Activated CD4-positive, alpha-beta T cell treated with anti-CD3 and anti-CD28 coated beads, Interleukin-2, amount 50 U/mL, for 48 hours (primary cell): ENCODE measurements at regions not wholly inside any gene's neighbourhood (a gene's known extent, or its start where the extent isn't known, plus 50 kb on each side); places are given as distances from the start of the nearest gene placed in this dataset.
A peak's percentile ranks its signal among the peaks of the same experiment; 100 is the strongest.

Experiments
- DNase-seq, 2 experiments: peaks; one replicate each; pipeline ENCODE4 v3.0.0-alpha.2; 2020

DNA sequence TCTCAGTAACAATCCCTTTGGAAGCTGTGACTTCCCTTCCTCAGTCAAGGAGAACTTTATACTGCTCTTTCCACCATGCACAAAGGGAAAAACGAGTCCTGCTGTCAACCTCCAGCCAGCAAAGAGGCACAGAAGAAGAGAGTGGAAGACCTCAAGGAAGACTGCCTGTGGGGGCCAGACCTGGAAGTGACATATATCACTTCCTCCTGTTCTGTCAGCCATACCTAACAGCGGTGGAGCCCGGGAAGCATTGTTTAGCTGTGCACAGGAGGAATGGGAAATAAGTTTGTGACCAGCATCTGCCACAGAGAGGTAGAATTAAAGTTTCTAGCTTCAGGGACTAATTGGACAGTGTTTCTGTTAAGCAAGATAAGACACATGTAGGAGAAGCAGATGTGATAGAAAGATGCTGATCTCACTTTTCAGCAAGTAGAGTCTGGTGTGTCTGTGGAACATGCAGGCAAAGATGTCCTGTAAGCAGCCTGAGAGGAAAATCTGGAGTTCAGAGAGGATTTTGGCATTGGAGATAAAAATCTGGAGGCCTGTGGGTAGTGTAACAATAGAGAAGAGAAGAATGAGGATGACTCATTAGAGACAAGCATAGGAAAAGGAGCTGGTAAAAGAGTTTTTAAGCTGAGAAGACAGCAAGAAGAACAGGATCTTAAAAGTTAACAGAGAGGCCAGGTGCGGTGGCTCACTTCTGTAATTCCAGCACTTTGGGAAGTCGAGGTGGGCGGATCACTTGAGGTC lies 141.6 kb upstream of the CPSF6 start:
- no peak for DNase-seq

DNA sequence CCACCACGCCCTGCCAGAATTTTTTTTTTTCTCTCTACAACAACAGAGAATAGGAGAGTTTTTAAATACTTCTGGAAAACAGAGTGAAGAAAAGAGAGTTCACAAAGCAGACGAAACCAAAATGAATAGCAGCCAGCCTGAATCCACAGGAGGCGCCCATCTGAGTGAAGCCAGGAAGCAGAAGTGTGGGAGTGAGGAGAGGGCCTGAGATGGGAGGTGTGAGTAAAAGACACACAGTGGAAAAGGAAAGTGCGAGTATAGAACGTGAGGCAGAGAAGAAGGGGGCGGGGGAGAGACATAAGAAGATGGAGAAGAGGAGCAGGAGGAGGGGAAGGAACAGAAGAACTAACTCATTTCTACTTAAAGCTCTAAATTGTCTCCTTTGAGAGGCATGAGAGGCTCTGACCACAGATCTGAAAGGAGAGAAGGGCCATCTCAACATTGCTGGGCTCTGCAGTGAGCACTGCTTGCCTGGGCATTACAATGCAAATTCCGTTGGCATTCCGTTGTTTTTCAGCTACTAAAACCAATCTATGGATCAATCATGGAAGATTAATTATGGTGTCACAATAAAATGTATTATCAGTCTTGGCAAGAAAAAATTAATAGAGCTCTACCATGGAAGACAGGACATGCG lies 140.1 kb upstream of the CPSF6 start:
- DNase-seq = peak; percentile 2 to 9

DNA sequence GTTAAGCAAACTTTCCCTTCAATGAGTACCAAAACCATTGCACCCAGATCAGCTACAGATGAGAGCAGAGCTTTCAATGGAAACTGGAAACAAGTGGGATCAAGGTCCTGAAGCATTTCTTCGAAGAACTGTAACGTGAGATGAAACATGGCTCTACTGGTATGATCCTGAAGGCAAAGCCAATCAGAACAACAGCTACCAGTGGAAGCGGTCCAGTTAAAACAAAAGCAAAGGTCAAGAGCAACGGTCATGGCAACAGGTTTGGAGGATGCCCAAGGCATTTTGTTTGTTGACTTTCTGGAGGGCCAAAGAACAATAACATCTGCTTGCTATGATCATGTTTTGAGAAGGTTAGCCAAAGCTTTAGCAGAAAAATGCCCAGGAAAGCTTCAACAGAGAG lies 137.9 kb upstream of the CPSF6 start:
- DNase-seq = no peak

DNA sequence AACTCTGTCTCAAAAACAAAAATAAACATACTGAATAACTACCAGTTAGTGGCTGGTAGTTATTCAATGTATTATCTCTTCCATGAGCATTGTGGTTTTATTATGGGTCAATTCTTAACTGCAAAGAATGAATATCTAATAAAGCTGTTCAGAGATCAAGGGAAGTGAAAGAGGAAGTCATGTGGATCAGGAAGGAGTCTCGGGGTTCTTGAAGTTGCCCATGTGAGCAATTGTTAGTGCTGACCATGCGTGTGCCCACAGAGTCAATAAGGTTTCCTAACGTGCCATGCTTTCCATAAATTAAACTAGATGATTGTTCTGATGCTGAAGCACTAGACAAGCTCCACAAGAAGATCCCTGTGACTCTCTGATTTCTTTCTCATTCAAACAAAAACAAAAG lies 136.5 kb upstream of the CPSF6 start:
- no peak for DNase-seq

DNA sequence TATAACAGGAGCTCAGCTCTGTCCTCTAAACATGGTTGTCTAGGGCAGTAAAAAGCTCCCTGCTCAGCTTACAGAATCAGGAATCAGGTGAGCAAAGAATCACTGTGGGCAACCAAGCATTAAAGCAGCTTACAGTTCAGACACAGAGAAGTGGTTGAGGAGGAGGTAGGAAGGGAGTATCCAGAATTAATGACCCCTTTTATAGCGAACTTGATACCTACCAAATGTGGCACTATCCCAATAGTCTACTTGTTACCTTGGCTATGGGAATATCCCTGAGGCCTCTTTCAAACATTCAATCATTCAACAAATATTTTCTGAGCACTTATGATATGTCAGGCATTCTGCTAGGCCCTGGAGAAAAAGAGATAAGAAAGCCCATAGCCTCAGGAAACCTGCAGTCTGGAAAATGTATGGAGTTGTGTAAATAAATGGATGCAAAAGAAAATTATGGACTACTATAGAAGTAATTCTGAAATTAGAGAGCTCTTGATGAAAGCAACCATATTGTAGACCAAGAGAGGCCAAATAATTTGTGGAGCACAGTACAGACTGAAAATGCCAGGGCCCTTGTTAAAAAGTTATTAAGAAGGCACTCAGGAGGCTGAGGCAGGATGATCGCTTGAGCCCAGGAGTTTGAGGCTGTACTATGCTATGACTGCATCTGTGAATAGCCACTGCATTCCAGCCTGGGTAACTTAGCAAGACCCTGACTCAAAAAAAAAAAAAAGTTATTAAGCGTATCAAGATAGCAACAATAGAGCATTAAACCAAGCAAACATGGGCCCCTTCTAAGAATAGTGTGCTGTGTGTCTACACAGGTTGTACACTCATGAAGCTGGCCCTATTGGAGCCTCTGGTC lies 134.0 kb upstream of the CPSF6 start:
- no peak for DNase-seq

DNA sequence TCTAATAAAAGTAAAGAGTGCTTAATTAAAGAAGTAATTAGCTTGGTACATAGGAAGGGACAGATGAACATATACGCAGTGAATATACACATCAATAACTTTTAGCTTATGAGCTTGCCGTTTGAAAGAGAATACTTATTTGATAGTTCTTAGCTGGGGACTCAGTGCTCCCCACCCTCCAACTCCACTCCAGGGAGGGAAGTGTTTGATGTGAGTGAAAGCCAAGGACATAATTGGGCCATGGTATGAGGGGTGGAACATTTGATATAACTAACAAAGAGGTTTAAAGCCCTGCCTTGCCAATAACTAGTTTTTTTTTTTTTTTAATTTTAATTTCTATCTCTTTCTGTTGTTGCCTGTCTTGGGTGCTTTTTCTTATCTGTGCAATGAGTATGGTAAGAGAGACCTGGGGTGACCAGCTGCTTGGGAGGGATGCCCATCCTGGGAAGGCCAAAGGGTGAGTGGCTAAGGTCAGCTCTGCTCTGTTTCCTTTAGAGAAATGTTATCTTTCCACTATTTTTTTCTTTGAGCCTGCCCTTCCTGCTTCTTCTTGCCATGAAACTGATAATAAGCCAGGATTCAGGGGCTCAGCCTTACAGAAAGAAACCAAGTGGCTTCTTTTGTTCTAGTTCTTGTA lies 132.8 kb upstream of the CPSF6 start:
- no peak for DNase-seq

DNA sequence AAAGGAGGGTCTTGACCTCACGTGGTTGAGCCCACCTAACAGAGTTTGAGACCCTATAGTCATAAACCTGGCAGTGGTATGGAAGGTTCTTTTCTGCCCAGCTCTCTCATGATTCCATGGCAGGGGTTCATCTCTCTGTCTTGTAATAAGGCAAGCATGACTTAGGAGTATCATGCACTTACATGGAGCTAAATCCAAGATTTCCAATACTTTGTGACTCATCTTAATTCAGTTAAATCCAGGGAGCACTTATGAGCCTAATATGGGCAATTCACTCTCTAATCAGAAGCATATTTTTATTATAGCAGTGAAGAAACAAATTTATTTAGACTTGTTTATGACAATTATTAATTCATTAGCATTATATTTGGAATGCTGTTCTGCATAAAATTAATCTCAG lies 131.8 kb upstream of the CPSF6 start:
- DNase-seq = no peak

DNA sequence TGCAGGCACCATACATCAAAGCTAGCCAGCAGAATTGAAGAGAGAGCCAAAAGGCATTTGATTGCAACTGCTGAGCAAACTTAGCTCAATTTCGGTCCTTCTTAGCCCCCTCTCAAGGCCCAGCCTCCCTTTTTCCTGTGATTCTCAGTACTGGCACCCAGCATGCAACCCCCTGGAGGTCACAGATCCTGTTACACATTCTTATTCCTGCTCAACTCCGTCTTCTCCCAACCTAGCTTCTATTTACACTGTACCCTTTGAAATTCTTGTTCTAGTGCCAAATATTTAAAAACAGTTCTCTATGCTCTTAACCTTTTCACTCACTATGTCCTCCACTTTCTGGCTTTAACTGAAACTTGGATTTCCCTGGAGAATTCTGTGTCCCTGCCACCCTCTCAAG lies 131.3 kb upstream of the CPSF6 start:
- DNase-seq = no peak

DNA sequence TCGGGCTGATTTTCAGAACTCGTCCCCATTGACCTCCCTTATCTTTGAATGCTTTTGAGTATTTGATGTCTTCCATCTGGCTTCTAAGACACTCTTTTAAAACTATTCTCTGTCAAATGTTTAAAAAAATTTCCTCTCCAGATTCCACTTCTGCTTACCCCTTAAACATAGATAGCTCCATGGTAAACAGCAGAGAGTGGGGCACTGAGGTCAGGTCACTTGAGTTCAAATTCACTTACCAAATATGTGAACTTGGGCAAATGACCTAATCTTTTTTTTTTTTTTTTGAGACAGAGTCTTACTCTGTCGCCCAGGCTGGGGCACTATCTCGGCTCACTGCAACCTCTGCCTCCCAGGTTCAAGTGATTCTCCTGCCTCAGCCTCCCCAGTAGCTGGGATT lies 126.8 kb upstream of the CPSF6 start:
- no peak for DNase-seq

DNA sequence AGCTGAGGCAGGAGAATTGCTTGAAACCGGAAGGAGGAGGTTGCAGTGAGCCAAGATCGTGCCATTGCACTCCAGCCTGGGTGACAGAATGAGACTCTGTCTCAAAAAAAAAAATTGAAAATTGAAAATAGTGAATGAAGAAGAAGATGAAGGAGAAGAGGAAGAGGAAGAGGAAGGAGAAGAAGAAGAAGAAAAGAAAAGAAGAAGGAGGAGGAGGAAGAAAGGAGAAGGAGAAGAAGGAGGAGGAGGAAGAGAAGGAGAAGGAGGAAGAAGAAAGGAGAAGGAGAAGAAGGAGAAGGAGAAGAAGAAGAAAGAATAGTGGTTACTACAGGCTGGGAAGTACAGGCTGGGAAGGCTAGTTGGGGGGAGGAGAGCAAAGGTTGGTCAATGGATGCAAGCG lies 124.3 kb upstream of the CPSF6 start:
- DNase-seq = no peak

DNA sequence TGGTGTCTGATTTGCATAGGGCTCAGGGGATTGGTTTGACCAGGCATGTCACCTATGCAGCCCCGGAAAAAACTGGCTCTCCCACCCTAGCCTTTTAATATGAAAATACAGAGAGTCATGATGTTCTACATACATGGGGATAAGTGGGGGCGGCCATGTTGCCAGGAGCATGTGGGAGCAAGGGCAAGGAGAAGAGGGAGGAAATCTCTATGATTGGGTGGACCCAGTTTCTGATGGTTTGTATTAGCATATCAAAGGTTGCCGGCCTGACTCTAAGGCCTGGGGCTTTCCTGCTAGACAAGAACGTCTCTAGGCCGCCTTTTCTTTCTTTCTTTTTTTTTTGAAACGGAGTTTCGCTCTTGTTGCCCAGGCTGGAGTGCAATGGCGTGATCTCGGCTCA lies 123.4 kb upstream of the CPSF6 start:
- DNase-seq = no peak

DNA sequence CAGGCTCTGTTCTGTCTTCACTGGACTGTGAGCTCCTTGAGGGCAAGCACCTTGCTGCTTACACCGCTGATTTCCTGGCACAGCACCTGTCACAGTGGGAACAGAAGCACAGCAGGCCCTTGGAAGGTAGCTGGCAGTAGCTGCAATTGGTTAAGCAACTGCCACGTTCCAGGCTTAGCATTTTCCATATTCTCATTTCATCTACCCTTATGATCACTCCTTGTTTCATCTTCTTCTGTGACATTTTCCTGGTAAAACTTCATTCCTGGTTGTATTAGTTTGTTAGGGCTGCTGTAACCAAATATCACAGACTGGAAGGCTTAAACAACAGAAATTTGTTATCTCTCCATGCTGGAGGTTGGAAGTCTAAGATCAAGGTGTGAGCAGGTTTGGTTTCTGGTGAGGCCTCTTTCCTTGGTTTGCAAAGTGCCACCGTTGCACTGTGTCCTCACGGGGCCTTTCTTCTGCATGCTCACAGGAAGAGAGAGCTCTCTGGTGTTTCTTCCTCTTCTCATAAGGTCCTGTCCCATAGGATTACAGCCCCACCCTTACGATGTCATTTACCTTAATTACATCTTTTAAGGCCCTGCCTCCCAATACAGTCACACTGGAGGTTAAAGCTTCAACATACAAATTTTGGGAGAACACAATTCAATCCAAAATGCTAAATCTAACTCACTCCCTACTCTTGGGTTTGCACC lies 121.7 kb upstream of the CPSF6 start:
- no peak for DNase-seq

DNA sequence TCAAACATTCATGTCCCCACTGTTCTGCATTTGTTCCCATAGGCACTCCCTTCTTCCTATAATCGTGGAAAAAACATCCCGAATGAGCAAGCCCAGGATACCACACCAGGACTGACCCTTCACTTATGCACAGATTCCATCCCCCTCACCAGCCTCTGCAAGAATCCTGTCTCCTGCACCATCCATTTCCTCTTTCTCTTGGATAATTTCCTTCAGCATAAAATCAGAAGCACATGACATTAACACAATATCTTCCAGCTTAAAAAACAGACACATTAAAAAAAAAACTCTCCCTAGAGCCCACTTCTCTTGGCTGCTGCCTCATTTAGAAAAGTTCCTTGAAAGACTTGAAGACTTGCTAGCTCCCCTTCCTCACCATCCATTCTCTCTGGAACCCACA lies 120.9 kb upstream of the CPSF6 start:
- no peak for DNase-seq

DNA sequence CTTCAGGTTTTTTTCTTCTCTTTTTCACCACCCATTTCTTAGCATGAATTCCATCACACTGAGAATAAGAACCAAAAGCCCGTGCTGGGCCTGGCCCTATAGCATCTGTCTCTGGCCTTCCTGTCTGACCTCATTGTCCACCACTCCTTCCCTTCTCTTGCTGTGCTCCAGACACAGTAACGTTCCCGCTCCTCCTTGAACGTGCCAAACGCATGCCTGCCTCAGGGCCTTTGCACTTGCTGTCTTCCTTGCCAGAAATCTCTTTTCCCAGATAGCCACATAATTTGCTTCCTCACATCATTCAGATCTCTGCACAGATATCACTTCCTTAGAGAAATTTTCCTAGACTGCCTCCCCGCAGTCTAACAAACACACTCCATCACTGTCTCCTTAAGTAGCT lies 119.6 kb upstream of the CPSF6 start:
- no peak for DNase-seq

DNA sequence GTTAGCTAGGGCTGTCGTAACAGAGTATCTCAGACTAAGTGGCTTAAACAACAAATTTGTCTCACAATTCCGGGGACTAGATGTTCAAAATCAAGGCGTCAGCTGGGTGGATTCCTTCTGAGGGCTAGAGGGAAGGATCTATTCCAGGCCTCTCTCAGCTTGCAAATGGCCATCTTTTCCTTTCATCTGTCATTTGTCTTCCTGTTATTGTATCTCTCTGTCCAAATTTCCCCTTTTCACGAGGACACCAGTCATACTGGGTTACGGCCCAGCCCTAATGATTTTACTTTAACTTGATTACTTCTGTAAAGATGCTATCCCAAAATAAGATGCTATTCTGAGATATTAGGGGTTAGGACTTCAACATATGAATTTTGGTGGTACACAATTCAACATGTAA lies 119.0 kb upstream of the CPSF6 start:
- no peak for DNase-seq

DNA sequence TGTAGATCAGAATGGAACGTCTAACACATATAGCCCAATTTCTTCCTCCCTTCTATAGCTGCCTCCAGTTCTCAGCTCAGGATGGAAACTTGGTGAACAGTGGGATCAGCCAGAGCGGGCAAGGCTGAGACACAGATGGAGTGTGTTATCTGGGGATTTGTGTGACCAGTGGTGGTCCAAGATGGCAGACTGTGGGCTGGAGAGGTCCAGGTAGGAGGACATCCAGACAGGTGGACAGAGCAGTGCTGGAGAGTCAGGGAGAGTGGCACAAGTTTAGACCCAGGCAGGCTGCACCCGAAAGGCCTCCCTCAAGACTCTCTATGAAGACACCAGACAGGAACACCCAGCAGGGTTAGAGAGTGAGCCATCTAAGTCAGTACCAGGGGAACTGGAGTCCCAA lies 116.1 kb upstream of the CPSF6 start:
- no peak for DNase-seq

DNA sequence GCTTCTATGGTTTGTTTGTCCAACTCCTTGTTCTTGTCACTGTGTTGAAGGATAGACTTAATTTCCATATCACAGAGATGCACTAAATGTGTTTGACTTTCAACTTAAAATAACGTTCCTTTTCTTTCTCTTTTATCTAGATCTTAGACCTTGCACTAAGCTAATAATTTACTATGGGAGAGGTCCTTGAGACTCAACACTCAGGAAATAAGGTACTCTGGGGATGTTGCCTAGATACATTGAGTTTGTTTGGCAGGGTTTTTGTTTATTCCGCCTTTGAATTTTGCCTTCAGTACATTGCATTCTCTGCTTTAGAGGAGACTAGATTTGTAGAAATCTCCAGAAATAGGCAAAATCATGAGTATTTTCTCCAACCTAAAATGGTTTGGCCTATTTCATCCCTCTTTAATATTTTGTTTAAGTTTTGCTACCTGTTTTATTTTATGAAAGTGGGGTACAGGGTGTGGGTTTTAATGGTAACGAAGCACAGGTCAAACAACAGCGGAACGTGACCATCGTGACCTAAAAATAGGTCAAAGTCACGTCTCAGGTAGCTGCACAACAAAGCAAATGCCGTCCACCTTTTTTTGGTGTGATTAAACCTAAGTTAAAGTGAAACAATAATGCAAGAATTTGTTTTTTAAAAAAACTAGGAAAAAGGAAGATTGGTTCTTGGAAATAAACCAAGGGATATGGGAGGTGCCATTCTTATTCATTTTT lies 115.3 kb upstream of the CPSF6 start:
- no peak for DNase-seq

DNA sequence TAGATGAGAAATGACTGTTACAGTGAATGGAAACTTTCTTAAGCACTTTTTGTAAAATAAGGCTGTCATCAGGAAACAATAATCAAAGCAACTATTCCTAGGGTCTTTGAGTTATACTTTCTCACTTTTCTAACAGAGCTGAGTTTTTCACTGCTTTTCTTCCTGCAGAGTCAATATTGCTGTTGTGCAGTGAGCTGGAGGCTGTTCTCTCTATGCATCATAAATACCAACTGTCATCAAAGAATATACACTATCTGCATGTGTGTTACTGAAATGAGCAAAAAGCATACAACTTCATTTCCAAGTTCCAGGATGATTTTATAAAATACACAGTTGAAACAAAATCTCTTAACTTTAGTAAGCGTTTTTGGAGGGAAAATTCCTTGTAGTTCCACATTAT lies 110.4 kb upstream of the CPSF6 start:
- DNase-seq = no peak

DNA sequence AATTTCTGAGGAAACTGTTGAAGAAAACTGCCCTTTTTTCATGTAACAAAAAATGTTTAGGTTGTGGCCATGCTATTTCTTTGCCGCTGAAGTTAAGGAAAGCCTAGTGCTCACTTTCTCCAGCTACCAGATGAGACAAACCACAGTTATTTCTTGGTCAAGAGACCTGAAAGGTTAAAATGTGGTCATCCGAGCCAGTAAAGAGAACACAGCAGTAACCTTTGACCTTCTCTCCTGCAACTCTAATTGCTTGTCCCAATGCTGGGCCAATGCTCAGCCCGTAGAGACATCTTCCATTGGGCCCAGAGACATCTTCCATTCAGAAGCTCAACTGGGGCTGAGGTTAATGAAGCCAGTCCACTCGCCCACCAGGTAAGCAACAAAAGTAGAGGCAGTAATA lies 109.8 kb upstream of the CPSF6 start:
- no peak for DNase-seq

DNA sequence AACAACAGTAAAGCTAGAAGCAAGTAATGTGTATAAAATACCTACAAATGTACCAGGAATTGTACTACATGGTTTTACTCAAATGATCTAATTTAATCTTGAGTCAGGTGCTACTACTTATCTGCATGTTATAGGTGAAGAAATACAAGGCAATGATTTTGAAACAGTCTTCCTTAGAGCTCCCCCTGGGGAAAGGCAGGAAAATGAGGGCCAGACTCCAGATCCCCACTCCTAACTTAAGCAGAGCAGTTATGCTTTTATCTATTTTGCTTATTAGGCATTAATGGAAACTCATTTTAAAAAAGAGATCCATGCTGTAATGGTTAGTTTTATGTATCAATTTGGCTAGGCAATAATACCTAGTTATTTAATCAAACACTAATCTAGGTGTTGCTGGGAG lies 109.3 kb upstream of the CPSF6 start:
- no peak for DNase-seq

DNA sequence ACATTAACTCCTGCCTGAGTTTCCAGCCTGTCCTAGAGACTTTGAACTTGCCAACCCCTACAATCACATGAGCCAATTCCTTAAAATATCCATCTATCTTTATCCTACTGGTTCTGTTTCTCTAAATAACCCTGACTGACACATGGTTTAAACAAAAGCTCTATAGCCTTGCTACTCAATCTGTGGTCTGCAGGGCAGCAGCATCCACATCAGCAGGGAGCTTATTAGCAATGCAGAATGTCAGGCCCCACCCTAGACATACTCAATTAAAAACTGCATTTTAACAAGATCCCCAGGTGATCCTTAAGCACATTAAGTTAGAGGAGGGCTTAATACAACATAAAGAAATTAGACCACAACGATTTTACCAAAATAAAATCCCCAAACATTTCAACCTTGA lies 108.3 kb upstream of the CPSF6 start:
- DNase-seq = no peak

DNA sequence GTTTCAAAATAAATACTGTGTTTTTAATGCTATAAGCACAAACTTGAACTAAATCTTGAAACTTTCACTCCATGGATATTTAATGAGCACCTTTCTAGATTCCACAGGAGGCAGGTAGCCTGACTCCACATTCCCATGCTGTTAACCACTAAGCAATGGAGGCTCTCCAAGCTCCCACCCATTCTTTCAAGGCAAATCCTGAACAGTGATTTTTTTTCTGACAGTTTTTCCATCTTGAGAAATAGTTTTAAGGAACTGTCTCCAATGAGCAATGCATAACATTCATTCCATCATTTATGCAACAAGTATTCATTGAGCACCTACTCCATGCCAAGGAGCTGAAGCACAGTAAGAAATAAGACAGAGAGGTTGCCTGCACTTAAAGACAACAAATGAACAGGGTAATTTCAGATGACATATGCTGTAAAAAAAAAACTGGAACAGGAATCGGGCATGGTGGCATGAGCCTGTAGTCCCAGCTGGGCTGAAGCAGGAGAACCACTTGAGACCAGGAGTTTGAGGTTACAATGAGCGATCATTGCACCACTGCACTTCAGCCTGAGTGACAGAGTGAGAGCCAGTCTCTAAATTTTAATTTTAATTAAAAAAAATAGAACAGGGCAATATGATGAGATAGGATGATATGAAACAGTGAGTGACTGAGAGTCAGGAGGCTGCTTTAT lies 102.3 kb upstream of the CPSF6 start:
- no peak for DNase-seq
